SK-N-SH (cell line): ENCODE measurements at regions not wholly inside any gene's neighbourhood (a gene's known extent, or its start where the extent isn't known, plus 50 kb on each side); places are given as distances from the start of the nearest gene placed in this dataset.

Source experiments
- CHD2 ChIP-seq: fragments of 150-350 bp; IDR thresholded peaks from 2 replicates; pipeline ENCODE4 v1.6.1; 2018; ENCODE audit warnings: low read length; ENCODE audit not compliant: partially characterized antibody
- EZH2phosphoT487 ChIP-seq: fragments of 200-600 bp; sonication (generic); IDR thresholded peaks from 2 replicates; pipeline ENCODE4 v1.6.1; 2017; ENCODE audit warnings: low read depth, mixed run types, mild to moderate bottlenecking, antibody characterized with exemption, moderate library complexity, borderline replicate concordance
- MEF2A ChIP-seq: IDR thresholded peaks from 2 replicates; pipeline ENCODE4 v1.4.0; 2012; ENCODE audit warnings: low read depth, borderline replicate concordance
- NFIC ChIP-seq: IDR thresholded peaks from 2 replicates; pipeline ENCODE4 v1.4.0; 2012; ENCODE audit warnings: borderline replicate concordance
- POLR2AphosphoS5 ChIP-seq: IDR thresholded peaks from 2 replicates; pipeline ENCODE4 v1.6.1; 2012; ENCODE audit warnings: low read depth, low read length
- RFX5 ChIP-seq: IDR thresholded peaks from 2 replicates; pipeline ENCODE4 v1.6.1; 2012; ENCODE audit warnings: mild to moderate bottlenecking, improper control_type of control experiment, low read length
- TAF1 ChIP-seq: IDR thresholded peaks from 2 replicates; pipeline ENCODE4 v1.6.1; 2012; ENCODE audit warnings: low read depth, mild to moderate bottlenecking, low read length, moderate library complexity, borderline replicate concordance
- TF ChIP-seq, protein P1 (sequence below): fragments of 200-600 bp; sonication (generic); IDR thresholded peaks from 2 replicates; pipeline ENCODE4 v1.6.1; 2017; ENCODE audit warnings: antibody characterized with exemption, mild to moderate bottlenecking, moderate library complexity

DNA sequence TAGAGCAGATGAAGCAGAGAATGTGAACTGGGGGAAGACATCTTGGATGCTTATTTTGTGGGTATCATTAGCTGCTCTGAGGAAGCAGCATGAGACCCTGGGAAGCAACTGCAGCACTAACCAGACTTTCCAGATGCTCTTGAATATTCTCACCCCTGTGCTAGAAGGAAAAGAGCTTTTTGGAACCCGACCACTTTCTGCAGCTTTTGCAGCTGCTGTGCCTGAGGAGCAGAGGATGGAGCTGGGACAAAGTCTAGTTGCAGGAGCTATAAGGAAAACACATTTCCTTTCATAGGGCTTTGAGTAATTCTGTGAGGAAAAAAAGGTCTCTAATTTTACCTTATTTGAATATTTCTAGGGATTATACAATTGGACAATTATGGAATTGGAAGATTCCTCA, 369.7 kb downstream of the CD109 start:
- TF ChIP-seq EZH2phosphoT487 = no peak
- TF ChIP-seq, protein P1, sequence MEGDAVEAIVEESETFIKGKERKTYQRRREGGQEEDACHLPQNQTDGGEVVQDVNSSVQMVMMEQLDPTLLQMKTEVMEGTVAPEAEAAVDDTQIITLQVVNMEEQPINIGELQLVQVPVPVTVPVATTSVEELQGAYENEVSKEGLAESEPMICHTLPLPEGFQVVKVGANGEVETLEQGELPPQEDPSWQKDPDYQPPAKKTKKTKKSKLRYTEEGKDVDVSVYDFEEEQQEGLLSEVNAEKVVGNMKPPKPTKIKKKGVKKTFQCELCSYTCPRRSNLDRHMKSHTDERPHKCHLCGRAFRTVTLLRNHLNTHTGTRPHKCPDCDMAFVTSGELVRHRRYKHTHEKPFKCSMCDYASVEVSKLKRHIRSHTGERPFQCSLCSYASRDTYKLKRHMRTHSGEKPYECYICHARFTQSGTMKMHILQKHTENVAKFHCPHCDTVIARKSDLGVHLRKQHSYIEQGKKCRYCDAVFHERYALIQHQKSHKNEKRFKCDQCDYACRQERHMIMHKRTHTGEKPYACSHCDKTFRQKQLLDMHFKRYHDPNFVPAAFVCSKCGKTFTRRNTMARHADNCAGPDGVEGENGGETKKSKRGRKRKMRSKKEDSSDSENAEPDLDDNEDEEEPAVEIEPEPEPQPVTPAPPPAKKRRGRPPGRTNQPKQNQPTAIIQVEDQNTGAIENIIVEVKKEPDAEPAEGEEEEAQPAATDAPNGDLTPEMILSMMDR = no peak
- no peak for TF ChIP-seq POLR2AphosphoS5
- no peak for TF ChIP-seq TAF1
- no peak for TF ChIP-seq RFX5
- no peak for TF ChIP-seq CHD2
- no peak for TF ChIP-seq MEF2A
- no peak for TF ChIP-seq NFIC
